B cell (primary cell): ENCODE measurements at regions not wholly inside any gene's neighbourhood (a gene's known extent, or its start where the extent isn't known, plus 50 kb on each side); places are given as distances from the start of the nearest gene placed in this dataset.

ENCODE experiments used
- ATAC-seq: fragments of 200-7000 bp; cut with Tn5 transposase; one replicate; pipeline ENCODE4 v1.10.0; 2021; ENCODE audit warnings: low read depth, mild to moderate bottlenecking, moderate number of reproducible peaks, moderate library complexity
- CTCF ChIA-PET: fragments of 350-600 bp; sonication (Branson Sonifier 250); formaldehyde crosslinking; loops from one replicate; lab custom pipeline; 2021; ENCODE audit warnings: antibody characterized with exemption, inconsistent platforms; lab: Charles Lee
- POLR2A ChIA-PET: fragments of 350-600 bp; sonication (Branson Sonifier 250); formaldehyde crosslinking; loops from one replicate; lab custom pipeline; 2021; ENCODE audit warnings: antibody characterized with exemption; lab: Charles Lee
- DNase-seq: peaks from one replicate; pipeline ENCODE4 v3.0.0; 2013
- H2AFZ ChIP-seq: 2 replicates; pipeline ENCODE4 v1.6.1; 2012; ENCODE audit warnings: mild to moderate bottlenecking, low read depth, low read length; ENCODE audit not compliant: insufficient read depth, poor library complexity, severe bottlenecking
- H3K27ac ChIP-seq, 2 donors: 1 replicate in 1 of 2; 2 replicates in 1 of 2; pipeline ENCODE4 v1.5.1; 2012 to 2013; ENCODE audit warnings: low read length in 2 of 2, mild to moderate bottlenecking in 2 of 2, moderate library complexity in 1 of 2
- H3K27me3 ChIP-seq, 4 experiments: fragments of 200-600 bp in 1 of 4; sonication (generic) in 1 of 4; replicated peaks in 1 of 4; 1 replicate in 2 of 4; 2 replicates in 2 of 4; pipeline versions ENCODE4 v1.6.1 to v1.7.0; 2013 to 2016; ENCODE audit warnings: low read length in 3 of 4, mild to moderate bottlenecking in 2 of 4, mixed read lengths in 1 of 4, moderate library complexity in 1 of 4; ENCODE audit not compliant: insufficient read depth in 4 of 4, control insufficient read depth in 3 of 4; ENCODE audit errors: control extremely low read depth in 1 of 4
- H3K36me3 ChIP-seq, 2 experiments: replicated peaks in 1 of 2; 1 replicate in 1 of 2; 2 replicates in 1 of 2; pipeline versions ENCODE4 v1.6.1 to v1.7.1; 2013; ENCODE audit warnings: low read length in 1 of 2; ENCODE audit not compliant: insufficient read depth in 2 of 2, control insufficient read depth in 1 of 2; ENCODE audit errors: control extremely low read depth in 1 of 2, extremely low read depth in 1 of 2
- H3K4me1 ChIP-seq, 2 donors: fragments of 200-600 bp in 1 of 2; sonication (generic) in 1 of 2; 1 replicate in 1 of 2; 2 replicates in 1 of 2; pipeline versions ENCODE4 v1.5.1 to v1.6.1; 2013 to 2017; ENCODE audit warnings: low read length in 2 of 2; ENCODE audit not compliant: control insufficient read depth in 2 of 2, insufficient read depth in 2 of 2
- H3K4me2 ChIP-seq: replicated peaks from 2 replicates; pipeline ENCODE3; 2012; ENCODE audit warnings: mild to moderate bottlenecking, low read depth, low read length; ENCODE audit not compliant: poor library complexity, severe bottlenecking
- H3K4me3 ChIP-seq, 5 experiments: fragments of 200-600 bp in 1 of 5; sonication (generic) in 1 of 5; 1 replicate in 3 of 5; 2 replicates in 2 of 5; pipeline versions ENCODE4 v1.5.1 to v1.7.0; 2011 to 2016; ENCODE audit warnings: low read length in 4 of 5, mild to moderate bottlenecking in 4 of 5, low read depth in 2 of 5, control low read depth in 1 of 5, moderate library complexity in 1 of 5; ENCODE audit not compliant: insufficient read depth in 1 of 5; ENCODE audit errors: control extremely low read depth in 1 of 5, extremely low read depth in 1 of 5
- H3K79me2 ChIP-seq: fragments of 200-600 bp; sonication (generic); one replicate; pipeline ENCODE4 v1.6.0; 2016; ENCODE audit warnings: low read length; ENCODE audit not compliant: control insufficient read depth, insufficient read depth
- H3K9ac ChIP-seq: fragments of 200-600 bp; sonication (generic); 2 replicates; pipeline ENCODE4 v1.6.1; 2017; ENCODE audit warnings: mild to moderate bottlenecking, low read length, moderate library complexity
- H3K9me3 ChIP-seq, 3 donors: one replicate each; pipeline versions ENCODE4 v1.6.1 to v1.7.1; 2013; ENCODE audit warnings: low read length in 2 of 3; ENCODE audit not compliant: control insufficient read depth in 2 of 3, insufficient read depth in 1 of 3; ENCODE audit errors: control extremely low read depth in 1 of 3
- H4K20me1 ChIP-seq: 2 replicates; pipeline ENCODE4 v1.6.0; 2012; ENCODE audit warnings: mild to moderate bottlenecking, low read length; ENCODE audit not compliant: insufficient read depth, control insufficient read depth, poor library complexity, severe bottlenecking
- H3K27ac Mint-ChIP-seq: one replicate; pipeline ENCODE4 v1.8.0; 2021; ENCODE audit warnings: mixed read lengths
- H3K27me3 Mint-ChIP-seq: one replicate; pipeline ENCODE4 v1.8.0; 2021; ENCODE audit warnings: mixed read lengths
- H3K4me1 Mint-ChIP-seq: one replicate; pipeline ENCODE4 v1.8.0; 2021; ENCODE audit warnings: mixed read lengths
- H3K4me3 Mint-ChIP-seq: one replicate; pipeline ENCODE4 v1.8.0; 2021; ENCODE audit warnings: mixed read lengths
- H3K9me3 Mint-ChIP-seq: one replicate; pipeline ENCODE4 v1.8.0; 2022; ENCODE audit warnings: mixed read lengths; ENCODE audit not compliant: insufficient read depth
- CTCF ChIP-seq: fragments of 200-600 bp; IDR thresholded peaks from one replicate; pipeline ENCODE4 v1.8.0; 2022; ENCODE audit warnings: antibody characterized with exemption, mild to moderate bottlenecking
- EZH2 ChIP-seq: IDR thresholded peaks from 2 replicates; pipeline ENCODE4 v1.6.1; 2012; ENCODE audit warnings: borderline replicate concordance, low read depth, mild to moderate bottlenecking, moderate library complexity, low read length; ENCODE audit not compliant: insufficient read depth, poor library complexity, severe bottlenecking
- WGBS: methylation state at CpG from one replicate; pipeline ENCODE4 v1.1.5; 2013; ENCODE audit warnings: missing lambda C conversion rate; ENCODE audit not compliant: insufficient coverage; 5-methylcytosine and 5-hydroxymethylcytosine counted together
- intact Hi-C: fragments of 100-400 bp; cut with micrococcal nuclease; formaldehyde crosslinking; loops from one replicate; pipeline ENCODE4 v1.10.0; 2022

- H3K27ac Mint-ChIP-seq, result no peak overlapping the region
- Histone ChIP-seq H3K79me2 (no peaks in the 10 kb centered on the region), H3K27ac (no peak overlapping the region), H3K9me3 (no peaks in the 10 kb centered on the region), H3K36me3 (no peaks in the 10 kb centered on the region), H3K4me3 (no peak overlapping the region), H2AFZ (no peak overlapping the region), H3K4me2 (no peak overlapping the region), H3K27me3 (no peaks in the 10 kb centered on the region), H3K9ac (no peak overlapping the region), H4K20me1 (no peaks in the 10 kb centered on the region), H3K4me1 (no peaks in the 10 kb centered on the region)
- ATAC-seq (no peak), DNase-seq (no peak)
- no peak overlapping the region for H3K4me3 Mint-ChIP-seq
- H3K4me1 Mint-ChIP-seq, result no peaks in the 10 kb centered on the region
- WGBS, result 55% methylated on average over 2 of the region's 4 CpGs
- CTCF ChIA-PET, result no interaction called here
- no peaks in the 10 kb centered on the region for H3K9me3 Mint-ChIP-seq
- H3K27me3 Mint-ChIP-seq, result no peaks in the 10 kb centered on the region
- POLR2A ChIA-PET, result no interaction called here
- TF ChIP-seq EZH2 (no peak), CTCF (no peak)
- intact Hi-C loops, result no loop called here
These were observed 307.3 kb downstream of the SV2B start for GRCh38 chr15:91407269-91407889.

- ChIA-PET POLR2A (no interaction called here), CTCF (no interaction called here)
- Mint-ChIP-seq H3K9me3 (no peaks in the 10 kb centered on the region), H3K27ac (no peak overlapping the region), H3K4me1 (no peaks in the 10 kb centered on the region), H3K4me3 (no peak overlapping the region), H3K27me3 (no peaks in the 10 kb centered on the region)
- Histone ChIP-seq H3K9me3 (no peaks in the 10 kb centered on the region), H3K27me3 (no peaks in the 10 kb centered on the region), H3K27ac (no peak overlapping the region), H3K4me3 (no peak overlapping the region), H4K20me1 (no peaks in the 10 kb centered on the region), H2AFZ (no peak overlapping the region), H3K9ac (no peak overlapping the region), H3K4me2 (no peak overlapping the region), H3K79me2 (no peaks in the 10 kb centered on the region), H3K36me3 (no peaks in the 10 kb centered on the region), H3K4me1 (no peaks in the 10 kb centered on the region)
- TF ChIP-seq EZH2 (no peak), CTCF (no peak)
- no peak for DNase-seq
- intact Hi-C loops, result no loop called here
- no peak for ATAC-seq
- 85% methylated on average over 5 of the region's 9 CpGs for WGBS
These were observed 308.5 kb downstream of the SV2B start for GRCh38 chr15:91408476-91409076.
